GM18951 (cell line): ENCODE measurements at regions not wholly inside any gene's neighbourhood (a gene's known extent, or its start where the extent isn't known, plus 50 kb on each side); places are given as distances from the start of the nearest gene placed in this dataset.
"Not testable (repeated sequence)": the region's sequence is repeated elsewhere in the genome, so short reads cannot be mapped to it uniquely, and the experiment has no call there.

Experiments
- POLR2A ChIP-seq: IDR thresholded peaks from 4 replicates; pipeline ENCODE4 v1.6.1; 2011; ENCODE audit warnings: mild to moderate bottlenecking; ENCODE audit not compliant: insufficient read length, insufficient read depth; ENCODE audit errors: extremely low read depth
- in situ Hi-C: fragments of 300-500 bp; cut with MboI; formaldehyde crosslinking; loops from one replicate; pipeline ENCODE4 v1.12.0; 2022; ENCODE audit warnings: low sequenced_read_pairs, mixed read lengths, inconsistent platforms; ENCODE audit not compliant: unreplicated experiment

- in situ Hi-C loops = no loop called here
- no peak for TF ChIP-seq POLR2A
These were observed 830.8 kb upstream of the SLC39A10 start for GRCh38 chr2:194826241-194826640.

GRCh38 chr2:194824450-194824849 is 832.6 kb upstream of the SLC39A10 start:
- in situ Hi-C loops = no loop called here
- no peak for TF ChIP-seq POLR2A

- in situ Hi-C loops = no loop called here
- no peak for TF ChIP-seq POLR2A
These were observed 834.4 kb upstream of the SLC39A10 start for GRCh38 chr2:194822657-194823056.

- TF ChIP-seq POLR2A = no peak
These were observed 834.9 kb upstream of the SLC39A10 start for GRCh38 chr2:194822097-194822496.

GRCh38 chr2:194819367-194819766 is 837.7 kb upstream of the SLC39A10 start:
- in situ Hi-C loops = no loop called here
- TF ChIP-seq POLR2A = no peak

More at GRCh38 chr2:194822097-194822496, 834.9 kb upstream of the SLC39A10 start:
- in situ Hi-C loops = no loop called here

GRCh38 chr2:194815475-194815874 is 841.6 kb upstream of the SLC39A10 start:
- no peak for TF ChIP-seq POLR2A
- in situ Hi-C loops = no loop called here

GRCh38 chr2:194802589-194802988 is 854.4 kb upstream of the SLC39A10 start:
- TF ChIP-seq POLR2A = no peak

GRCh38 chr2:194787071-194787470 is 870.0 kb upstream of the SLC39A10 start:
- in situ Hi-C loops = not testable (repeated sequence)

More at GRCh38 chr2:194802589-194802988, 854.4 kb upstream of the SLC39A10 start:
- in situ Hi-C loops = no loop called here

GRCh38 chr2:194771394-194771793 is 885.6 kb upstream of the SLC39A10 start:
- in situ Hi-C loops = not testable (repeated sequence)

GRCh38 chr2:194769030-194769429 is 888.0 kb upstream of the SLC39A10 start:
- in situ Hi-C loops = no loop called here
- no peak for TF ChIP-seq POLR2A

- in situ Hi-C loops = no loop called here
- no peak for TF ChIP-seq POLR2A
These were observed 891.3 kb upstream of the SLC39A10 start for GRCh38 chr2:194765723-194766122.

- in situ Hi-C loops = no loop called here
- no peak for TF ChIP-seq POLR2A
These were observed 906.1 kb upstream of the SLC39A10 start for GRCh38 chr2:194750926-194751325.

- in situ Hi-C loops = no loop called here
- no peak for TF ChIP-seq POLR2A
These were observed 911.4 kb upstream of the SLC39A10 start for GRCh38 chr2:194745557-194746146.

GRCh38 chr2:194742706-194743105 is 914.3 kb upstream of the SLC39A10 start:
- in situ Hi-C loops = no loop called here
- no peak for TF ChIP-seq POLR2A

- TF ChIP-seq POLR2A = no peak
- in situ Hi-C loops = no loop called here
These were observed 917.8 kb upstream of the SLC39A10 start for GRCh38 chr2:194739217-194739616.
